Keratinocyte (primary cell): ENCODE measurements at regions not wholly inside any gene's neighbourhood (a gene's known extent, or its start where the extent isn't known, plus 50 kb on each side); places are given as distances from the start of the nearest gene placed in this dataset.

Experiments
- CTCF ChIP-seq, 3 experiments: IDR thresholded peaks in 1 of 3; conservative IDR thresholded peaks in 1 of 3; optimal IDR thresholded peaks in 1 of 3; 2 replicates in 2 of 3; 3 replicates in 1 of 3; pipeline versions ENCODE3 to v1.5.1; 2011; ENCODE audit warnings: low read length in 3 of 3, mild to moderate bottlenecking in 3 of 3, moderate library complexity in 2 of 3, control low read depth in 1 of 3, inconsistent platforms in 1 of 3; ENCODE audit not compliant: insufficient read depth in 2 of 3; ENCODE audit errors: extremely low read depth in 1 of 3
- EZH2 ChIP-seq: IDR thresholded peaks from one replicate; pipeline ENCODE4 v1.6.1; 2012; ENCODE audit warnings: inconsistent platforms, mild to moderate bottlenecking, low read length, moderate library complexity

- TF ChIP-seq CTCF (optimal IDR thresholded peaks at IDR 0.05 in 1 of 3, IDR thresholded peaks at IDR 0.05 in 1 of 3, conservative IDR thresholded peaks at IDR 0.05 in 1 of 3; ENCODE audit: extremely low read depth in 1 of 3, insufficient read depth in 2 of 3, low read length in 3 of 3) (no peak), EZH2 (no peak)
Measured at GRCh38 chr10:128465697-128466096, 339.5 kb upstream of the MKI67 start.
